H7 (cell line): ENCODE measurements at regions not wholly inside any gene's neighbourhood (a gene's known extent, or its start where the extent isn't known, plus 50 kb on each side); places are given as distances from the start of the nearest gene placed in this dataset.

Experiments
- DNase-seq: peaks from one replicate; pipeline ENCODE4 v3.0.0; 2012
- H3K27me3 ChIP-seq: 2 replicates; pipeline ENCODE4 v1.6.0; 2011; ENCODE audit warnings: mild to moderate bottlenecking, low read length; ENCODE audit not compliant: control insufficient read depth, insufficient read depth
- H3K36me3 ChIP-seq: replicated peaks from 2 replicates; pipeline ENCODE4 v1.5.1; 2011; ENCODE audit warnings: low read length; ENCODE audit not compliant: control insufficient read depth, insufficient read depth
- H3K4me3 ChIP-seq: 2 replicates; pipeline ENCODE4 v1.5.1; 2011; ENCODE audit warnings: low read depth, mild to moderate bottlenecking, control low read depth, low read length, moderate library complexity; ENCODE audit not compliant: insufficient read depth

GRCh38 chr11:28964811-28965210 lies 856.6 kb downstream of the METTL15 start:
- Histone ChIP-seq H3K4me3 (no peak overlapping the region), H3K36me3 (no peaks in the 10 kb centered on the region), H3K27me3 (peaks cover 3% of the 10 kb centered on the region; the same call in 1 of the 2 replicates)
- DNase-seq = no peak

- no peak for DNase-seq
- no peaks in the 10 kb centered on the region for H3K36me3 ChIP-seq
- H3K27me3 ChIP-seq = no peaks in the 10 kb centered on the region
- no peak overlapping the region for H3K4me3 ChIP-seq
These were observed 855.0 kb downstream of the METTL15 start for GRCh38 chr11:28963187-28963586.

DNA sequence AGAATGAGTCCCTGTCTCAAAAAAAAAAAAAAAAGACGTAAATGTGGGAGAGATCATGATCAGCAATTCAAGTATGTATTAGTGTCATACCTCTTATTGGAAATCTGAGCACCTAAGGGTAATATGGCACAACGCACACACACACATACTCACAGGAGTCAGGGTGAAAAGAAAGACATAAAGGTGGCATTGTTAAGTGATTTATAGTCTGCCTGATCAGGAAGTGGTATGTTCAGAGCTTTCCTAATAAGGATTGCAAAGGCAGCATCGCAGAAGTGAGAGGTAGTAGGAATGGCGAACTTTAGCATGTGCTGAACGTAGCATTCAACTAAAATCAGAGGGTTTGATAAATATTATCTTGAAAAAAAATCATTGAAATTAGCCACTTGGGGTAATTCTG lies 854.3 kb downstream of the METTL15 start:
- DNase-seq = no peak
- no peaks in the 10 kb centered on the region for H3K36me3 ChIP-seq
- H3K27me3 ChIP-seq = no peaks in the 10 kb centered on the region
- H3K4me3 ChIP-seq = no peak overlapping the region

DNA sequence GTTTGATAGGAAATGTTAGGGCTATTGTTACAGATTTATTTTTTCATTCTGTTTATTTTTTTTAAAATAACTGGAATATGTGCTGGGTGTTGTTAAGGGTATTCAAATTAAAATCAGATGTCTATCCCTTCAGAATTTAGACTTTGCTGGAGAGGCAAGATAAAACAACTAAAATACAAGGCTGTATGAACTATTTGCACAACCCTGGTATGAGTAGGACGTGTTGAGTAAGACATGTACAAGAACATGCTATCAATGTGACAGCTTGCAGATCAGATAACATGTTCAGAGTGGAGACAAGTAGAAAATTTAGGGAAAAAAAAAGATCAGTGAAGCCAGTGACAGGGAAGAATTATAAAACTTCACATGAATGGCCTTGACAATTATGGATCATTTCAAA lies 853.5 kb downstream of the METTL15 start:
- H3K36me3 ChIP-seq = no peaks in the 10 kb centered on the region
- no peak overlapping the region for H3K4me3 ChIP-seq
- H3K27me3 ChIP-seq = no peaks in the 10 kb centered on the region
- no peak for DNase-seq

GRCh38 chr11:28956446-28956845 lies 848.3 kb downstream of the METTL15 start:
- Histone ChIP-seq H3K27me3 (no peaks in the 10 kb centered on the region), H3K4me3 (no peak overlapping the region), H3K36me3 (no peaks in the 10 kb centered on the region)
- DNase-seq = no peak

DNA sequence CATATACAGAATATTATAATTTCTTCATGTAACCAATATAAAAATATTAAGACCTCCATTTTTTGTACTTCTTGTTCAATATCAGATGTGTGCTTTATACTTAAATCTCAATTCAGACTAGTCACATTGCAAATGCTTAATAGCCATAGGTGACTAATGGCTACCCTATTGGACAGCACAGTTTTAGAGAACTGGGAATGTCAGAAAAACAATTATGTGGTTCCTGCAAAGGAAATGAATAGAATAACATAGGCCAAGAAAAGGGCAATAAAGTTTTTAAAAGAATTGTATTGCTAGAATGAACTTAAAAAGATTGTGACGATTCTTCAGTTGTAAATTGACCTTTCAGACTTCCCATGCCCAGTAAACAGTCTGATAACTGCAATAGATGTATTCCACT lies 843.0 kb downstream of the METTL15 start:
- no peaks in the 10 kb centered on the region for H3K36me3 ChIP-seq

GRCh38 chr11:28939381-28939780 lies 831.2 kb downstream of the METTL15 start:
- Histone ChIP-seq H3K27me3 (no peaks in the 10 kb centered on the region), H3K36me3 (no peaks in the 10 kb centered on the region), H3K4me3 (no peak overlapping the region)
- no peak for DNase-seq

More for the DNA sequence above, 843.0 kb downstream of the METTL15 start:
- Histone ChIP-seq H3K27me3 (no peaks in the 10 kb centered on the region), H3K4me3 (no peak overlapping the region)
- no peak for DNase-seq

DNA sequence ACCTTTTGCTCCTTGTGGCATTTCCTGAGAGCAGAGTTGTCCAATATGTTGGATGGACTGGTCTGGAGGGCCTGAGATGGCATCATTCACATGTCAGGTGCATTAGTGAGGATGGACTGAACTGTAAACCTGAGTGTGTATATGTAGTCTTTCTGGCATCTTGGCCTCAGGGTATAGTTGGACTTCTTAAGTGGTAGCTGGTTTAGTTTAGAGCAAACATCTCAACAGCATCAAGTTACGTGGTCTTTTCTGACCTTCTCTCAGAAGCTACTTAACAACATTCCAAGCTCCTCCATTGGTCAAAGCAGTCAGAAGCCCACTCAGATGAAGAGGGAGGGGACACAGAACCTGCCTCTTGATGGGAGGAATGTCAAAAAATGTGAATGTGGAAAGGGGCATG lies 829.9 kb downstream of the METTL15 start:
- no peak for DNase-seq
- H3K4me3 ChIP-seq = no peak overlapping the region
- no peaks in the 10 kb centered on the region for H3K36me3 ChIP-seq
- no peaks in the 10 kb centered on the region for H3K27me3 ChIP-seq

- Histone ChIP-seq H3K4me3 (no peak overlapping the region), H3K36me3 (no peaks in the 10 kb centered on the region), H3K27me3 (no peaks in the 10 kb centered on the region)
- no peak for DNase-seq
These were observed 824.8 kb downstream of the METTL15 start for GRCh38 chr11:28932940-28933339.

DNA sequence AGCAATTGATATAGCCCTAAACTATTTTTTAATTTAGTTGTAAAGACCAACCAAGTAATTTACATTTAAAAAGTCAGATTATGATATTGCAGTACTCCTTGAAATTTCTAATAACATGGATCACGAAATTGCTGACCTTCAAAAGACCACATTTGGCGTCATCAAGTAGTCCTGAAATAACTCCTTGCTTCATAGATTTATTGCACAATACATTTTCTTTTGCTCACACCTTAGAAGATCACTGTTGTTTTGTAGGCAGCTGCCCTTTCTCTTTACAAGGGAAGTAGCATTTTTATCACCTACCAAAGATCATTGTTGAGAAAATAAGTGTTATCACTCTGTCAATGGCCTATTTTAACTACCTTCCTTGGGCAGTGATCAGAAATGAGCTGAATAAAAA lies 815.8 kb downstream of the METTL15 start:
- no peak for DNase-seq
- Histone ChIP-seq H3K27me3 (no peaks in the 10 kb centered on the region), H3K36me3 (no peaks in the 10 kb centered on the region), H3K4me3 (no peak overlapping the region)

GRCh38 chr11:28922386-28922981 lies 814.3 kb downstream of the METTL15 start:
- no peak for DNase-seq
- no peak overlapping the region for H3K4me3 ChIP-seq

DNA sequence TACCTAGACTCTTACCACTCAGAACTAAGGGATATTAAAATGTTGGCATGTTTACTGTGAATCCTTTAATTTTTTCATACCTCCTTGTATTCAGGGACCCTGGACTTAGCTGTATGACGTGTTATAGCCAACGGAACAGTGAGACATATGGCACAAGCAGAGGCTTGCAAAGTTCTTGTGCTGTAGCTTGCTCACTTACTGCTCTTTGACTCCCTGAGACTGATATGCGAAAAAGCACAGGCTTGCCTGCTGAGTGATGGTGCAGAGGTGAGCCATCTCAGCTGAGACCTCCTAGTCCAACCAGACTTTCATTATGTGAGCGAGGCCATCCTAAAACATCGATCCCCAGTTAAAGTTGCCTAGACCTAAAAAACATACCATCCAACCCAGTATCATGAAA lies 811.0 kb downstream of the METTL15 start:
- H3K36me3 ChIP-seq = no peaks in the 10 kb centered on the region
- H3K4me3 ChIP-seq = no peak overlapping the region
- no peak for DNase-seq

More at GRCh38 chr11:28922386-28922981, 814.3 kb downstream of the METTL15 start:
- no peaks in the 10 kb centered on the region for H3K27me3 ChIP-seq
- H3K36me3 ChIP-seq = no peaks in the 10 kb centered on the region

DNA sequence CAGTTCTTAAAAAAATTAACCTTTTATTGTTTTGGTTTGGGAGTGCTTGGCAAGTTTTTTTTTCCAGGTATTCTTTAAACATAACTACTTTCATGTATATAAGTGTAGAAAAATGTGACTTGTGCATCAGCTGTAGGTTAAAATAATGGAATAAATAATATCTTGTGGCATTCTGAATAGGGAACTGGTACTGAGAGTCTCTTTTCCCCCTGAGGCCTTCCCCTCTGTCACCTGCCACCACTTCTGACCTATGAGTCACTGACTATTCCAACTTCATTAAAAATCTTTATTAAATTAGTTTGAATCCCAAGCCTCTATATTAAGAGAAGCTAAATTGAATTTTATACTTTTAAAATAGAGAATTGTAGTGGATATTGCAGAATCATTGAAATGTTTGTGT lies 805.7 kb downstream of the METTL15 start:
- Histone ChIP-seq H3K36me3 (no peaks in the 10 kb centered on the region), H3K4me3 (no peak overlapping the region), H3K27me3 (no peaks in the 10 kb centered on the region)
- DNase-seq = no peak

More for the DNA sequence above, 811.0 kb downstream of the METTL15 start:
- H3K27me3 ChIP-seq = no peaks in the 10 kb centered on the region

GRCh38 chr11:28911829-28912228 lies 803.6 kb downstream of the METTL15 start:
- no peak overlapping the region for H3K4me3 ChIP-seq
- no peak for DNase-seq
- no peaks in the 10 kb centered on the region for H3K36me3 ChIP-seq
- no peaks in the 10 kb centered on the region for H3K27me3 ChIP-seq

DNA sequence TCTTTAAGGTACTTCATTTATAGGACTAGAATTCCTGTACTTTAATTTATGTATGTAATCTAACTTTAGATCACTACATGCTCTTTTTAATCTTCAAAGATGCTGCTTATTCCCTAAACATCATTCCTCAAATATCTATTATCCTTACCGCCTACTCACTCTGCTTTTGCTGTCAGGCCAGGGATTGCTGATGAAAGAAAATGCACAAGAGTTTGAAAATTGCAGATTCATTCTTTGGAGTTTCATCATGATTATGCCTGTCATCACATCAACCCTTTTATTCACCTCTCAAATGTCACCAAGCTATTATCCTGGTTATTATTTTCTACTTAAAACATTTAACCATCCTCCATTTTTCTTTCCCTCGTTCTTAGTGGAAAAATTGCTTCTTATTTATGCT lies 802.7 kb downstream of the METTL15 start:
- no peak for DNase-seq
- Histone ChIP-seq H3K36me3 (no peaks in the 10 kb centered on the region), H3K27me3 (no peaks in the 10 kb centered on the region), H3K4me3 (no peak overlapping the region)

DNA sequence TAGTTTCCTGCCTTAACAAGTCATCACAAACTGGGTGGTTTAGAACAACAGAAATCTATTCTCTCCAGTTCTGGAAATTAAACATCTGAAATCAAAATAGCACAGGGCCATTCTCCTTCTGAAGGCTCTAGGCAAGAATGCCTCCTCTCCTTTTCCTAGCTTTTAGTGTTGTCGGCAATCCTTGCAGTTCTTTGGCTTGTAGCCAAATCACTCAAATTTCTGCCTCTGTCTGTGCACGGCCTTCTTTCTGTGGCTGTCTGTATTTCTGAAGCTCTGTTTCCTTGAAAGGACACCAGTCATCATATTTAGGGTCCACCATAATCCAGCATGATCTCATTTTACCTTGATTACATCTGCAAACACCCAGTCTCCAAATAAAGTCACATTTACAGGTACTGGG lies 795.5 kb downstream of the METTL15 start:
- no peak for DNase-seq
- Histone ChIP-seq H3K4me3 (no peak overlapping the region), H3K36me3 (no peaks in the 10 kb centered on the region), H3K27me3 (no peaks in the 10 kb centered on the region)
